H9 (cell line): ENCODE measurements at regions not wholly inside any gene's neighbourhood (a gene's known extent, or its start where the extent isn't known, plus 50 kb on each side); places are given as distances from the start of the nearest gene placed in this dataset.

Source experiments
- DNase-seq: peaks from one replicate; pipeline ENCODE4 v3.0.0-alpha.2; 2017
- H2AFZ ChIP-seq: one replicate; pipeline ENCODE4 v1.6.1; 2013; ENCODE audit warnings: mild to moderate bottlenecking, low read length, control low read depth, moderate library complexity
- H2AK5ac ChIP-seq: 2 replicates; pipeline ENCODE4 v1.6.1; 2013; ENCODE audit warnings: low read length, control low read depth, mixed read lengths; ENCODE audit not compliant: insufficient read length
- H2BK120ac ChIP-seq: one replicate; pipeline ENCODE4 v1.6.1; 2013; ENCODE audit warnings: low read depth, mild to moderate bottlenecking, low read length, control low read depth, inconsistent platforms; ENCODE audit not compliant: poor library complexity, severe bottlenecking
- H2BK12ac ChIP-seq: 2 replicates; pipeline ENCODE4 v1.6.1; 2013; ENCODE audit warnings: low read length, control low read depth, mixed read lengths, low read depth; ENCODE audit not compliant: insufficient read length
- H2BK15ac ChIP-seq: 2 replicates; pipeline ENCODE4 v1.6.1; 2013; ENCODE audit warnings: low read depth, low read length, control low read depth
- H2BK20ac ChIP-seq: one replicate; pipeline ENCODE4 v1.6.1; 2013; ENCODE audit warnings: low read depth, mild to moderate bottlenecking, low read length, control low read depth, inconsistent platforms; ENCODE audit not compliant: poor library complexity, severe bottlenecking
- H2BK5ac ChIP-seq: 2 replicates; pipeline ENCODE4 v1.6.1; 2013; ENCODE audit warnings: low read length, control low read depth, mixed read lengths; ENCODE audit not compliant: insufficient read length
- H3K14ac ChIP-seq: 2 replicates; pipeline ENCODE4 v1.6.1; 2013; ENCODE audit warnings: low read length, control low read depth; ENCODE audit not compliant: insufficient read depth
- H3K18ac ChIP-seq: 2 replicates; pipeline ENCODE4 v1.6.1; 2013; ENCODE audit warnings: low read depth, mild to moderate bottlenecking, mixed read lengths, low read length, control low read depth; ENCODE audit not compliant: insufficient read length
- H3K23ac ChIP-seq: 2 replicates; pipeline ENCODE4 v1.6.1; 2013; ENCODE audit warnings: low read length, control low read depth, mixed read lengths, low read depth; ENCODE audit not compliant: insufficient read length
- H3K23me2 ChIP-seq: 2 replicates; pipeline ENCODE4 v1.6.1; 2013; ENCODE audit warnings: low read depth, mild to moderate bottlenecking, mixed read lengths, low read length, control low read depth; ENCODE audit not compliant: insufficient read length, poor library complexity, severe bottlenecking
- H3K27ac ChIP-seq: 2 replicates; pipeline ENCODE4 v1.5.1; 2013; ENCODE audit warnings: low read length, control low read depth, mixed read lengths, low read depth; ENCODE audit not compliant: insufficient read length
- H3K27me3 ChIP-seq: 2 replicates; pipeline ENCODE4 v1.6.1; 2013; ENCODE audit warnings: low read length, control low read depth, inconsistent platforms; ENCODE audit not compliant: insufficient read depth
- H3K4ac ChIP-seq: 2 replicates; pipeline ENCODE4 v1.6.1; 2013; ENCODE audit warnings: low read depth, mild to moderate bottlenecking, control low read depth, inconsistent platforms, low read length, moderate library complexity
- H3K4me1 ChIP-seq: 2 replicates; pipeline ENCODE4 v1.6.1; 2013; ENCODE audit warnings: low read length, control low read depth, inconsistent platforms; ENCODE audit not compliant: insufficient read depth
- H3K4me2 ChIP-seq: 2 replicates; pipeline ENCODE4 v1.6.1; 2013; ENCODE audit warnings: low read length, control low read depth, mixed read lengths; ENCODE audit not compliant: insufficient read length, insufficient read depth
- H3K56ac ChIP-seq: 2 replicates; pipeline ENCODE4 v1.6.1; 2013; ENCODE audit warnings: low read depth, mild to moderate bottlenecking, mixed read lengths, low read length, control low read depth; ENCODE audit not compliant: insufficient read length
- H3K79me1 ChIP-seq: 2 replicates; pipeline ENCODE4 v1.6.1; 2013; ENCODE audit warnings: low read depth, mild to moderate bottlenecking, moderate library complexity, low read length, control low read depth, inconsistent platforms; ENCODE audit not compliant: insufficient read depth, poor library complexity, severe bottlenecking
- H3K79me2 ChIP-seq: 2 replicates; pipeline ENCODE4 v1.6.1; 2013; ENCODE audit warnings: low read length, control low read depth, inconsistent platforms; ENCODE audit not compliant: insufficient read depth
- H3K9ac ChIP-seq: 2 replicates; pipeline ENCODE4 v1.6.1; 2013; ENCODE audit warnings: low read length, control low read depth, mixed read lengths; ENCODE audit not compliant: insufficient read length; ENCODE audit errors: extremely low read depth
- H3K9me3 ChIP-seq: one replicate; pipeline ENCODE4 v1.6.1; 2013; ENCODE audit warnings: low read depth, low read length, inconsistent platforms; ENCODE audit not compliant: control insufficient read depth
- H3T11ph ChIP-seq: one replicate; pipeline ENCODE4 v1.6.1; 2013; ENCODE audit warnings: mild to moderate bottlenecking, low read length, control low read depth, inconsistent platforms
- H4K20me1 ChIP-seq: one replicate; pipeline ENCODE4 v1.6.1; 2013; ENCODE audit not compliant: control insufficient read depth, insufficient read length, insufficient read depth
- H4K5ac ChIP-seq: 2 replicates; pipeline ENCODE4 v1.6.1; 2013; ENCODE audit warnings: low read depth, mild to moderate bottlenecking, mixed read lengths, low read length, control low read depth; ENCODE audit not compliant: insufficient read length
- H4K8ac ChIP-seq: replicated peaks from 2 replicates; pipeline ENCODE4 v1.6.1; 2013; ENCODE audit warnings: low read length, control low read depth, mixed read lengths, low read depth; ENCODE audit not compliant: insufficient read length
- H4K91ac ChIP-seq: 2 replicates; pipeline ENCODE4 v1.6.1; 2013; ENCODE audit warnings: low read depth, mild to moderate bottlenecking, moderate library complexity, mixed read lengths, low read length, control low read depth; ENCODE audit not compliant: insufficient read length
- H3K27ac Mint-ChIP-seq, 3 experiments: 2 replicates in 2 of 3; 3 replicates in 1 of 3; pipeline ENCODE4 v1.8.0; 2020 to 2021; ENCODE audit warnings: mixed read lengths in 3 of 3, mild to moderate bottlenecking in 1 of 3, moderate library complexity in 1 of 3
- H3K27me3 Mint-ChIP-seq: 2 replicates; pipeline ENCODE4 v1.8.0; 2021; ENCODE audit warnings: low read depth, mild to moderate bottlenecking, moderate library complexity, mixed read lengths
- H3K36me3 Mint-ChIP-seq, 3 experiments: 2 replicates in 2 of 3; 3 replicates in 1 of 3; pipeline ENCODE4 v1.8.0; 2020 to 2021; ENCODE audit warnings: low read depth in 3 of 3, mixed read lengths in 3 of 3; ENCODE audit not compliant: insufficient read depth in 1 of 3
- H3K4me1 Mint-ChIP-seq, 2 experiments: 2 replicates each; pipeline ENCODE4 v1.8.0; 2020; ENCODE audit warnings: mixed read lengths in 2 of 2
- H3K4me3 Mint-ChIP-seq, 2 experiments: 2 replicates in 1 of 2; 3 replicates in 1 of 2; pipeline ENCODE4 v1.8.0; 2020 to 2021; ENCODE audit warnings: mild to moderate bottlenecking in 2 of 2, mixed read lengths in 2 of 2, moderate library complexity in 1 of 2
- H3K9me3 Mint-ChIP-seq, 2 experiments: 2 replicates in 1 of 2; 3 replicates in 1 of 2; pipeline ENCODE4 v1.8.0; 2020; ENCODE audit warnings: mild to moderate bottlenecking in 2 of 2, mixed read lengths in 2 of 2, moderate library complexity in 1 of 2
- CTCF ChIP-seq: fragments of 200-600 bp; sonication (generic); conservative IDR thresholded peaks from 3 replicates; pipeline ENCODE4 v1.8.0; 2021; ENCODE audit warnings: antibody characterized with exemption, mild to moderate bottlenecking
- WGBS: extraction: QIAGEN DNeasy Blood & Tissue Kit; methylation state at CpG from one replicate; pipeline ENCODE4 v1.1.7; 2013; ENCODE audit warnings: missing lambda C conversion rate, low lambda C conversion rate, mixed read lengths; ENCODE audit not compliant: insufficient read length; ENCODE audit errors: extremely low coverage; 5-methylcytosine and 5-hydroxymethylcytosine counted together

- Histone ChIP-seq H3K4ac (no peak overlapping the region), H2BK20ac (no peak overlapping the region), H2BK5ac (no peak overlapping the region), H3K4me1 (0 out of 2 replicates have a peak, but pooled peaks cover 2% of the 10 kb centered on the region), H3K79me2 (no peaks in the 10 kb centered on the region), H3K9ac (no peak overlapping the region), H3K9me3 (no peaks in the 10 kb centered on the region), H2BK15ac (no peak overlapping the region), H3K23ac (no peak overlapping the region), H4K91ac (no peak overlapping the region), H2AFZ (no peak overlapping the region), H2AK5ac (no peak overlapping the region), H3K18ac (no peak overlapping the region), H4K20me1 (no peaks in the 10 kb centered on the region), H2BK120ac (no peak overlapping the region), H4K8ac (no peak overlapping the region), H4K5ac (no peak overlapping the region), H3K23me2 (no peaks in the 10 kb centered on the region), H3K14ac (no peak overlapping the region), H3K79me1 (no peaks in the 10 kb centered on the region), H3K4me2 (no peak overlapping the region), H2BK12ac (no peak overlapping the region), H3K27me3 (no peaks in the 10 kb centered on the region), H3K27ac (no peak overlapping the region), H3T11ph (no peak overlapping the region), H3K56ac (no peak overlapping the region)
- no peak overlapping the region for H3K4me3 Mint-ChIP-seq
- H3K27ac Mint-ChIP-seq: no peak overlapping the region
- DNase-seq: no peak
- TF ChIP-seq CTCF: no peak
- H3K36me3 Mint-ChIP-seq: peaks cover 0 to 3% (median 0%) of the 10 kb centered on the region in 3 experiments; a peak in 2 of 7 replicates
- no peaks in the 10 kb centered on the region; a peak in 2 of 5 replicates for H3K9me3 Mint-ChIP-seq
- H3K27me3 Mint-ChIP-seq: no peaks in the 10 kb centered on the region; the same call in 1 of the 2 replicates
- H3K4me1 Mint-ChIP-seq: peaks cover 5 to 8% of the 10 kb centered on the region in 2 experiments
- no CpG with 5 or more reads among the region's 3 CpGs for WGBS
Observed at GRCh38 chr3:88321363-88322050, 171.7 kb downstream of the C3orf38 start.
